Trophoblast cell (in vitro differentiated cells and primary cell): ENCODE measurements at regions not wholly inside any gene's neighbourhood (a gene's known extent, or its start where the extent isn't known, plus 50 kb on each side); places are given as distances from the start of the nearest gene placed in this dataset.

Source experiments
- DNase-seq, 2 donors: peaks; one replicate each; pipeline ENCODE4 v3.0.0-alpha.2; 2016
- H2AFZ ChIP-seq: 2 replicates; pipeline ENCODE4 v1.6.1; 2013; ENCODE audit warnings: low read length, moderate library complexity, mild to moderate bottlenecking; ENCODE audit not compliant: insufficient read depth, poor library complexity
- H2AK5ac ChIP-seq: 2 replicates; pipeline ENCODE4 v1.6.1; 2013; ENCODE audit warnings: mild to moderate bottlenecking, low read length
- H2BK120ac ChIP-seq: 2 replicates; pipeline ENCODE4 v1.6.1; 2013; ENCODE audit warnings: low read length, mild to moderate bottlenecking, moderate library complexity; ENCODE audit not compliant: insufficient read depth, poor library complexity
- H2BK12ac ChIP-seq: 2 replicates; pipeline ENCODE4 v1.6.1; 2013; ENCODE audit warnings: mild to moderate bottlenecking, low read length, moderate library complexity
- H2BK5ac ChIP-seq: 2 replicates; pipeline ENCODE4 v1.6.1; 2013; ENCODE audit warnings: low read length, low read depth, moderate library complexity, mild to moderate bottlenecking; ENCODE audit not compliant: poor library complexity
- H3K14ac ChIP-seq: 2 replicates; pipeline ENCODE4 v1.6.1; 2013; ENCODE audit warnings: mild to moderate bottlenecking, low read length
- H3K18ac ChIP-seq: 2 replicates; pipeline ENCODE4 v1.6.1; 2013; ENCODE audit warnings: mild to moderate bottlenecking, low read length
- H3K23ac ChIP-seq: 2 replicates; pipeline ENCODE4 v1.6.1; 2013; ENCODE audit warnings: low read length
- H3K27ac ChIP-seq: 2 replicates; pipeline ENCODE4 v1.5.1; 2013; ENCODE audit warnings: low read depth, mild to moderate bottlenecking, inconsistent platforms, low read length, moderate library complexity
- H3K27me3 ChIP-seq: 2 replicates; pipeline ENCODE4 v1.6.1; 2013; ENCODE audit warnings: inconsistent platforms, mild to moderate bottlenecking, low read length, moderate library complexity; ENCODE audit not compliant: insufficient read depth
- H3K36me3 ChIP-seq, 2 experiments: 1 replicate in 1 of 2; 2 replicates in 1 of 2; pipeline ENCODE4 v1.6.1; 2013; ENCODE audit warnings: low read length in 2 of 2, mild to moderate bottlenecking in 2 of 2, moderate library complexity in 1 of 2; ENCODE audit not compliant: insufficient read depth in 2 of 2, control insufficient read depth in 1 of 2
- H3K4ac ChIP-seq: 2 replicates; pipeline ENCODE4 v1.6.1; 2013; ENCODE audit warnings: low read depth, mild to moderate bottlenecking, low read length, moderate library complexity
- H3K4me1 ChIP-seq, 2 experiments: 1 replicate in 1 of 2; 2 replicates in 1 of 2; pipeline ENCODE4 v1.6.1; 2013; ENCODE audit warnings: low read length in 2 of 2, mild to moderate bottlenecking in 2 of 2, moderate library complexity in 1 of 2; ENCODE audit not compliant: insufficient read depth in 2 of 2, control insufficient read depth in 1 of 2
- H3K4me2 ChIP-seq: 2 replicates; pipeline ENCODE4 v1.6.1; 2013; ENCODE audit warnings: inconsistent platforms, mild to moderate bottlenecking, low read length, moderate library complexity
- H3K4me3 ChIP-seq: 2 replicates; pipeline ENCODE4 v1.5.1; 2013; ENCODE audit warnings: mild to moderate bottlenecking, low read depth, low read length, inconsistent platforms
- H3K79me1 ChIP-seq: one replicate; pipeline ENCODE4 v1.6.1; 2013; ENCODE audit warnings: low read length
- H3K79me2 ChIP-seq: 2 replicates; pipeline ENCODE4 v1.6.1; 2013; ENCODE audit warnings: low read length, mild to moderate bottlenecking; ENCODE audit not compliant: control insufficient read depth, insufficient read depth, poor library complexity
- H3K9ac ChIP-seq: 2 replicates; pipeline ENCODE4 v1.6.1; 2013; ENCODE audit warnings: mild to moderate bottlenecking, low read length
- H3K9me3 ChIP-seq: 2 replicates; pipeline ENCODE4 v1.6.1; 2013; ENCODE audit warnings: low read depth, mild to moderate bottlenecking, control low read depth, inconsistent platforms, low read length; ENCODE audit not compliant: insufficient read depth
- H4K12ac ChIP-seq: 2 replicates; pipeline ENCODE4 v1.6.1; 2013; ENCODE audit warnings: low read depth, mild to moderate bottlenecking, low read length, moderate library complexity
- H4K8ac ChIP-seq: 2 replicates; pipeline ENCODE4 v1.6.1; 2013; ENCODE audit warnings: low read depth, mild to moderate bottlenecking, low read length, moderate library complexity
- H4K91ac ChIP-seq: one replicate; pipeline ENCODE4 v1.6.1; 2013; ENCODE audit warnings: low read depth, mild to moderate bottlenecking, low read length, moderate library complexity
- WGBS: extraction: QIAGEN DNeasy Blood & Tissue Kit; methylation state at CpG from one replicate; pipeline ENCODE4 v1.1.7; 2013; ENCODE audit warnings: missing lambda C conversion rate; ENCODE audit not compliant: insufficient read length, insufficient coverage; ENCODE audit errors: extremely low coverage; 5-methylcytosine and 5-hydroxymethylcytosine counted together

GRCh38 chr16:85991425-85991824, 92.5 kb downstream of the IRF8 start:
- no peak overlapping the region for H4K12ac ChIP-seq
- no peak overlapping the region for H3K23ac ChIP-seq
- no peaks in the 10 kb centered on the region for H3K79me2 ChIP-seq
- no peak overlapping the region for H3K9ac ChIP-seq
- no peak overlapping the region for H2BK12ac ChIP-seq
- H2AK5ac ChIP-seq, result no peak overlapping the region
- no peak overlapping the region for H3K27ac ChIP-seq
- DNase-seq, result no peak
- H3K9me3 ChIP-seq, result no peaks in the 10 kb centered on the region
- no peak overlapping the region for H2AFZ ChIP-seq
- no peak overlapping the region for H3K4me3 ChIP-seq
- no peak overlapping the region for H3K4ac ChIP-seq
- H3K18ac ChIP-seq, result no peak overlapping the region
- no peak overlapping the region for H4K8ac ChIP-seq
- no CpG with 5 or more reads among the region's 7 CpGs for WGBS
- H3K27me3 ChIP-seq, result no peaks in the 10 kb centered on the region
- H2BK5ac ChIP-seq, result no peak overlapping the region
- H2BK120ac ChIP-seq, result no peak overlapping the region
- no peak overlapping the region for H3K4me2 ChIP-seq
- H3K36me3 ChIP-seq, result no peaks in the 10 kb centered on the region
- H4K91ac ChIP-seq, result no peak overlapping the region
- H3K4me1 ChIP-seq, result no peaks in the 10 kb centered on the region
- no peak overlapping the region for H3K14ac ChIP-seq
- peaks cover 2% of the 10 kb centered on the region for H3K79me1 ChIP-seq

DNA sequence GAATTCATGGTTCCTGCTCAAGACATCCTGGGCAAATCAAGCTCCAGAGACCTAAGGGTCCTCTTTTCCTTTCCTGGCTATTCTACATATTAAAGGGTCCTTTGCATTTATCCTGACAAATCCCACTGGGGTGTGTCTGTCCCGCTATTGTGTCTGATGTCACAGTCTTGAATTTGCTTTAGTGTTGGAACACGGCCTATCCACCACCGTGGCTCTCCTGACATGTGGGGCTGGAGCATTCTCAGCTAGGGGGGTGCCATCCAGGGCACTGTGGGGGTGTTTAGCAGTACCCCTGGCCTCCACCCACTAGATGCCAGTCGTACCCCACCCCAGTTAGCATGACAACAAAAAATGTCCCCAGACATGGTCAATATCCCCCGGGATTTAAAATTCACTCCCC, 92.9 kb downstream of the IRF8 start:
- no peak overlapping the region for H2BK5ac ChIP-seq

GRCh38 chr16:85992359-85992758, 93.4 kb downstream of the IRF8 start:
- no peak overlapping the region for H4K12ac ChIP-seq
- no peaks in the 10 kb centered on the region for H3K79me1 ChIP-seq
- no peak overlapping the region for H3K9ac ChIP-seq
- H4K91ac ChIP-seq, result no peak overlapping the region
- H3K4me2 ChIP-seq, result no peak overlapping the region
- no peak overlapping the region for H3K27ac ChIP-seq
- no peak overlapping the region for H3K18ac ChIP-seq
- no peak overlapping the region for H3K14ac ChIP-seq
- H4K8ac ChIP-seq, result no peak overlapping the region
- H2BK120ac ChIP-seq, result no peak overlapping the region
- no peak overlapping the region for H2BK5ac ChIP-seq
- H3K23ac ChIP-seq, result no peak overlapping the region
- WGBS, result no CpG with 5 or more reads among the region's 10 CpGs
- H2BK12ac ChIP-seq, result no peak overlapping the region
- H3K4me3 ChIP-seq, result no peak overlapping the region
- no peaks in the 10 kb centered on the region for H3K36me3 ChIP-seq
- H3K4ac ChIP-seq, result no peak overlapping the region
- no peak overlapping the region for H2AFZ ChIP-seq
- H2AK5ac ChIP-seq, result no peak overlapping the region
- no peaks in the 10 kb centered on the region for H3K9me3 ChIP-seq
- H3K79me2 ChIP-seq, result no peaks in the 10 kb centered on the region
- H3K4me1 ChIP-seq, result no peaks in the 10 kb centered on the region
- DNase-seq, result no peak
- no peaks in the 10 kb centered on the region for H3K27me3 ChIP-seq

More for the DNA sequence above, 92.9 kb downstream of the IRF8 start:
- Histone ChIP-seq H2AK5ac (no peak overlapping the region), H3K4me3 (no peak overlapping the region), H2AFZ (no peak overlapping the region), H3K4me1 (no peaks in the 10 kb centered on the region), H3K27ac (no peak overlapping the region), H4K12ac (no peak overlapping the region), H4K91ac (no peak overlapping the region), H3K4me2 (no peak overlapping the region), H3K18ac (no peak overlapping the region), H3K9ac (no peak overlapping the region), H3K4ac (no peak overlapping the region), H3K27me3 (no peaks in the 10 kb centered on the region), H3K23ac (no peak overlapping the region), H2BK12ac (no peak overlapping the region), H3K79me2 (no peaks in the 10 kb centered on the region), H3K14ac (no peak overlapping the region), H3K9me3 (no peaks in the 10 kb centered on the region), H3K36me3 (no peaks in the 10 kb centered on the region), H4K8ac (no peak overlapping the region), H2BK120ac (no peak overlapping the region), H3K79me1 (peaks cover under 1% of the 10 kb centered on the region)
- no peak for DNase-seq
- no CpG with 5 or more reads among the region's 5 CpGs for WGBS

- H3K4me1 ChIP-seq, result no peaks in the 10 kb centered on the region
- H3K9ac ChIP-seq, result no peak overlapping the region
- no peak overlapping the region for H2BK120ac ChIP-seq
- H3K14ac ChIP-seq, result no peak overlapping the region
- no peak overlapping the region for H3K4ac ChIP-seq
- no peak overlapping the region for H2BK5ac ChIP-seq
- no peaks in the 10 kb centered on the region for H3K36me3 ChIP-seq
- no peak overlapping the region for H3K27ac ChIP-seq
- no peak for DNase-seq
- H2BK12ac ChIP-seq, result no peak overlapping the region
- H3K23ac ChIP-seq, result no peak overlapping the region
- no peaks in the 10 kb centered on the region for H3K27me3 ChIP-seq
- no peak overlapping the region for H3K18ac ChIP-seq
- no peak overlapping the region for H3K4me2 ChIP-seq
- no peak overlapping the region for H4K8ac ChIP-seq
- no peaks in the 10 kb centered on the region for H3K9me3 ChIP-seq
- H4K91ac ChIP-seq, result no peak overlapping the region
- H3K79me2 ChIP-seq, result no peaks in the 10 kb centered on the region
- H2AFZ ChIP-seq, result no peak overlapping the region
- no peak overlapping the region for H4K12ac ChIP-seq
- H3K79me1 ChIP-seq, result no peaks in the 10 kb centered on the region
- H2AK5ac ChIP-seq, result no peak overlapping the region
- H3K4me3 ChIP-seq, result no peak overlapping the region
- no CpG with 5 or more reads among the region's 2 CpGs for WGBS
These were observed 93.8 kb downstream of the IRF8 start for GRCh38 chr16:85992779-85993178.
